ENCODE measurements at regions not wholly inside any gene's neighbourhood (a gene's known extent, or its start where the extent isn't known, plus 50 kb on each side); places are given as distances from the start of the nearest gene placed in this dataset.
"Not testable (repeated sequence)": the region's sequence is repeated elsewhere in the genome, so short reads cannot be mapped to it uniquely, and the experiment has no call there.

- DNase-seq = no peak
Observed at GRCh38 chr1:4068076-4068475, 168.0 kb upstream of the C1orf174 start.

- DNase-seq = no peak
Observed at GRCh38 chr1:4071653-4072052, 171.6 kb upstream of the C1orf174 start.

GRCh38 chr1:4072481-4073153, 172.5 kb upstream of the C1orf174 start:
- no peak for DNase-seq

GRCh38 chr1:4075436-4076225, 175.6 kb upstream of the C1orf174 start:
- no peak for DNase-seq

GRCh38 chr1:4076346-4076745, 176.3 kb upstream of the C1orf174 start:
- DNase-seq = no peak

- not testable (repeated sequence) for DNase-seq
Observed at GRCh38 chr1:4078091-4078962, 178.3 kb upstream of the C1orf174 start.

GRCh38 chr1:4079815-4080214, 179.7 kb upstream of the C1orf174 start:
- no peak for DNase-seq

GRCh38 chr1:4081806-4082711, 182.0 kb upstream of the C1orf174 start:
- no peak for DNase-seq

- no peak for DNase-seq
Observed at GRCh38 chr1:4083231-4084047, 183.4 kb upstream of the C1orf174 start.

GRCh38 chr1:4084048-4084431, 184.0 kb upstream of the C1orf174 start:
- no peak for DNase-seq

- no peak for DNase-seq
Observed at GRCh38 chr1:4084446-4084845, 184.4 kb upstream of the C1orf174 start.

- DNase-seq = no peak
Observed at GRCh38 chr1:4084896-4085295, 184.8 kb upstream of the C1orf174 start.

GRCh38 chr1:4085546-4085945, 185.5 kb upstream of the C1orf174 start:
- no peak for DNase-seq

- no peak for DNase-seq
Observed at GRCh38 chr1:4086085-4086850, 186.2 kb upstream of the C1orf174 start.

GRCh38 chr1:4086921-4087320, 186.8 kb upstream of the C1orf174 start:
- DNase-seq = no peak

GRCh38 chr1:4087530-4088420, 187.7 kb upstream of the C1orf174 start:
- no peak for DNase-seq

- DNase-seq = no peak
Observed at GRCh38 chr1:4088676-4089075, 188.6 kb upstream of the C1orf174 start.

GRCh38 chr1:4089421-4090175, 189.5 kb upstream of the C1orf174 start:
- no peak for DNase-seq

- DNase-seq = no peak
Observed at GRCh38 chr1:4090556-4090955, 190.5 kb upstream of the C1orf174 start.

Data from SW 1271 (cell line).